ENCODE measurements at regions not wholly inside any gene's neighbourhood (a gene's known extent, or its start where the extent isn't known, plus 50 kb on each side); places are given as distances from the start of the nearest gene placed in this dataset.

DNA sequence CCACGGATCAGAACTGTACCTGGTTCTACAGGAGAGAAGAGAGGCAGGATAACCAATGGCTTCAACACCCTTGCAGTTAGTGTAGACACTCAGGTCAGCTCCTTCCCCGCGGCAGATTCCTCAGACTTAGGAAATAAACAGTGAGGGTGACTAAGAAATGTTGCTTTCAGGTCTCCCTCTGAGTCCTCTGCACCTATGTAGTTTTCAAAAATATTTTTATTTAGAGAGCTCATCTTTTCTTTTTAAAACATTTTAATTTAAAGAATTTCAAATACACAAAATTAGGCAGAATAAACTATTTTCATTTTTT, 195.2 kb downstream of the KLF12 start:
- TF ChIP-seq EZH2 (IDR thresholded peaks at IDR 0.05; ENCODE audit: borderline replicate concordance, low read length) = no peak
- TF ChIP-seq, protein P1, sequence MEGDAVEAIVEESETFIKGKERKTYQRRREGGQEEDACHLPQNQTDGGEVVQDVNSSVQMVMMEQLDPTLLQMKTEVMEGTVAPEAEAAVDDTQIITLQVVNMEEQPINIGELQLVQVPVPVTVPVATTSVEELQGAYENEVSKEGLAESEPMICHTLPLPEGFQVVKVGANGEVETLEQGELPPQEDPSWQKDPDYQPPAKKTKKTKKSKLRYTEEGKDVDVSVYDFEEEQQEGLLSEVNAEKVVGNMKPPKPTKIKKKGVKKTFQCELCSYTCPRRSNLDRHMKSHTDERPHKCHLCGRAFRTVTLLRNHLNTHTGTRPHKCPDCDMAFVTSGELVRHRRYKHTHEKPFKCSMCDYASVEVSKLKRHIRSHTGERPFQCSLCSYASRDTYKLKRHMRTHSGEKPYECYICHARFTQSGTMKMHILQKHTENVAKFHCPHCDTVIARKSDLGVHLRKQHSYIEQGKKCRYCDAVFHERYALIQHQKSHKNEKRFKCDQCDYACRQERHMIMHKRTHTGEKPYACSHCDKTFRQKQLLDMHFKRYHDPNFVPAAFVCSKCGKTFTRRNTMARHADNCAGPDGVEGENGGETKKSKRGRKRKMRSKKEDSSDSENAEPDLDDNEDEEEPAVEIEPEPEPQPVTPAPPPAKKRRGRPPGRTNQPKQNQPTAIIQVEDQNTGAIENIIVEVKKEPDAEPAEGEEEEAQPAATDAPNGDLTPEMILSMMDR (conservative IDR thresholded peaks at IDR 0.05 in 1 of 2, IDR thresholded peaks at IDR 0.05 in 1 of 2; ENCODE audit: extremely low read depth in 1 of 2, insufficient read depth in 1 of 2, low read depth in 1 of 2, low read length in 2 of 2) = no peak

All from mammary epithelial cell (primary cell).